Activated CD4-positive, alpha-beta T cell treated with anti-CD3 and anti-CD28 coated beads for 24 hours (primary cell): ENCODE measurements at regions not wholly inside any gene's neighbourhood (a gene's known extent, or its start where the extent isn't known, plus 50 kb on each side); places are given as distances from the start of the nearest gene placed in this dataset.

Experiments used
- DNase-seq, 2 donors: peaks; one replicate each; pipeline ENCODE4 v3.0.0-alpha.2; 2020; ENCODE audit warnings: low read depth in 2 of 2

DNA sequence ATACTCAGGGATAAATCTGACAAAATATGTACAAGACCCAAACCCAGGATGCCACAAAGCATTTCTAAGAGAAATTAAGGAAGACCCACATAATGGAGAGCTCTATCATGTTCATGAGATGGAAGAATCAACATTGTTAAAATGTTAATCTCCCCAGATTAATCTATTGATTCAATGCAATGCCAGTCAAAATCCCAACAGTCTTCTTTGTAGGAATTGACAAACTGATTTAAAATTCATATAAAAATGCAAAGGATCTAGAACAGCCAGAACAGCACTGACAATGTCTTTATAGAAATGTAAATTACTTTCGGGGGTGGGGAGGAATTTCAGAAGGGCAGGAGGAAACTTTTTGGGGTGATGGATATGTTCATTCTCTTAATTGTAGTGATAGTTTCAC, 281.6 kb upstream of the SEMA6A start:
- no peak for DNase-seq

DNA sequence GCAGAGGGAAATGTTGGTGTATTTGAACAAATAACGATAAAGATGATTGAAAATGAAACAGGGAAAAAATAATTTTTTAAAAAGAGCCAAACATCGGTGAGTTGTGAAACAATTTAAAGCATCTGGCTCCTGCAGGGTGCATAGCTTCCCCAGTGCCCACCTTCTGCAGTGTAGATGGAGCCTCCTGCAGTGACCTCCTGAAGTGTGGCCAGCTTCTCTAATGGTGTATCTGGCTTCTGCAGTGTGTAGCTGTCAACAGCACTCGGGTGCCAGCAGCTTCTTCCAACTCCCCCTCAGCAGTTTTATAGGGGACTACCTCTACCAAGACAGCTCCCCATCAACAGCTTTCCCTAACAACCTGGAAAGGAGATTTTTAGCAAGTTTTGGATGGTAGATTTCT, 279.4 kb upstream of the SEMA6A start:
- no peak for DNase-seq

DNA sequence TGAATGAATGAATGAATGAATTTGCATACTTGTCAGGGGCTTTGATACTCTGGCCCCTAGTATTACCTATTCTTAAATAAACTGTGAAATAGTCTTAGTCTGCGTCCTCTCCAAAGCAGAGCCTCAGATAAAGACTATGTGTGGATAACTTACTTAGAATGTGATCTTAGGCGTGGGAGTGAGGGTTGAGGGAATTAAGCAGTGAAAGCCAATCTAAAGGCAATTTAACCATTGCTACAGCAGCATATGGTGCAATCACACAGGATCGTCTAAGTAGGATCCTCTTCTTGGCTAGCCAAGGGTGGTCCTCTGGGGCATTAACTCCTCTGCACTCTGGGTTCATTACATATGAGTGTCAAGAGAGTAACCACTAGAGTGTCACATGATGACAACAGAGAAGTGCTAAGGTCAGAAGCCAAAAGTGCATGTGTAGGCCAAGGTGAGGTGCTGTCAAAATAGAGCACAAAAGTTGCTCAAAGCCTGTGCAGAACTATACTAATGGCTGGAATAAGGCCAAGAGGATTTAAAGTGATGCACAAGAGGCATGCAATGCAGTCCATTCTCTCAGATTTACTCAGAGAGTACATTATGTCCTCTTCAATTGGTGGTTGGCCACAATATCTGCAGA, 274.4 kb upstream of the SEMA6A start:
- DNase-seq: no peak

DNA sequence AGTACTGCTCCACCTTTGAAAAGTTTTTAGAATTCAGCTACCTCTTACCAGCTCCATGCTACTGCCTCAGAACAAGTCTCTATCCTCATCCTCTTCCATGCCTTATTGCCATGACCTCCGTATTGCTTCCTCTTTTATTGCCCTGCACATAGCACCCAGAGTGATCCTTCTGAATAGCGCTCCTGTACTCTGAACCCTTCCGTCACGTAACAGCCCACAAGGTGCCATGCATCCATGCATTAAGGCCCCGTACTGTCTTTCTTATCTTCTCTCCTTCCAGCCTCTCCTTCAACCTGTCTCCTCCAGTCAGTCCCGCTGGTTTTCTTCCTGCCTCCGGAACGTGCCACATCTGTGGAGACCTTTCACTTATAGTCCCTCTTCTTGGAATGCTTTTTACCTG, 273.3 kb upstream of the SEMA6A start:
- no peak for DNase-seq

DNA sequence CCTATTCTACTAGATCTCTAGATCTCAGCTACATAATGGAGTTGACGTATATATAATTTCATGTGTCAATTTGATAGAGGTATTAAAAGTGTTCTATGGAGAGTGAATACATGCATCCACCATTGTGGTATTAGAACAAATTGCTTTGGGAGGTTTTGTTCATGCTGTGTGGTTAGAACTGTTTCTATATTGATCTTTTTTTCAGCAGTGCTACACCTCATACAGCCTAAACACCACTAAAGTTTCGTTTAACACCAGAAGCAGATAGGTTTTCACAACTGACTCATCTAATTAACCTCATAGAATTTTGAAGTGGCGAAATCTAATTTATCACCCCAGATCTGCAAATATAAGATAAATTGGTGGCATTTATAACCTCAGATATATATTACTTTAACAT, 269.4 kb upstream of the SEMA6A start:
- no peak for DNase-seq

DNA sequence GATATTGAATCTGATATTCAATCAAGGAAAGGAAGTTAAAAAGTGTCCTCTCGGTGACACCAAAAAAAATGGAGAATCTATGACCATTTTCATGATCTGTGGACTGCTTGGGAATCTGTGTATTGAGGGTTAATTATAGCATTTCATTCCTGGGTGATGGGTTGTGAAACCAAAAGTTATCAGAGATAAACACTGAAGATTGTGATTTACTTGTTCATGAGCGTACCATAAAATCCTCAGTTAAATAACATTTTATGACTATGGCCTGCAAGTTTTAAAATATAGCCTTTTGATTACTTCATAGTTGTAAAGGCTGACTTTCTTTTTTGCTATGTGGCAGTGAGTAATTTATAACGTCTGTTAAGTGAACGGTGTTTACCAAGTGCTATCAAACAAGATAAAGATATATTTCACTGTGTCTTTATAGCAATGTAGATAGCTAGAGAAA, 267.9 kb upstream of the SEMA6A start:
- no peak for DNase-seq

DNA sequence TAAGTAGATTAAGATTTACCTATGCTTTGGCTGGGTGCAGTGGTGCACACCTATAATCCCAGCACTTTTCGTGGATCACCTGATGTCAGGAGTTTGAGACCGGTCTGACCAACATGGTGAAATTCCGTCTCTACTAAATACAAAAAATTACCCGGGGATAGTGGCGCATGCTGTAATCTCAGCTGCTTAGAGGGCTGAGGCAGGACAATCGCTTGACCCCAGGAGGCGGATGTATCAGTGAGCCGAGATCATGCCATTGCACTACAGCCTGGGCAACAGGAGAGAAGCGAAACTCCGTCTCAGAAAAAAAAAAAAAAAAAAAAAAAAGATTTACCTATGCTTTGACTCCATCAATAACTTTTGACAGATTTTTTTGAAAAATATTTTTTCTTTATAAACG, 267.1 kb upstream of the SEMA6A start:
- DNase-seq: no peak

DNA sequence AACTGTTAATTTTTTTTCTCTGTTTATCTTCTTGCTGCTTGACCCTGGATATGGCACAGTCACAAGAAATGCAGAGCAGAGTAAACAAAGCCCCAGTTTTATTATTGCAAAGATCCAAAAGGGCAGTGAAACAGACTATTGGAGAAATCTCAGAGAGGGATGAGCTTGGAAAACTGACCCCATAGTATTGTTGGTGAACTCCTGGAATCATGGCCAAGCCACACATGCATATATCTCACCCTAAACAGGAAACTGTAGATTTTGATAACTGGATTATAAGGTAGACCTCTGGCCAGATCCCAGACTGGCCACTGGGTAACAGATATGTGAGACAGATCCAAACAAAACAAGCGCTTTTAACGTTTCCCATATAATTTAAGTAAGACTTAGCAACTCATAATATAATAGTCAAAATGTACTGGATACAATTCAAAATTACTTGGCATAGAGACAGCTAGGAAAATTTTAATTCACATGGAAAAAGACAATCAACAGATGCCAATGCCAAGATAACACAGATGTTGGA, 263.5 kb upstream of the SEMA6A start:
- DNase-seq: no peak

DNA sequence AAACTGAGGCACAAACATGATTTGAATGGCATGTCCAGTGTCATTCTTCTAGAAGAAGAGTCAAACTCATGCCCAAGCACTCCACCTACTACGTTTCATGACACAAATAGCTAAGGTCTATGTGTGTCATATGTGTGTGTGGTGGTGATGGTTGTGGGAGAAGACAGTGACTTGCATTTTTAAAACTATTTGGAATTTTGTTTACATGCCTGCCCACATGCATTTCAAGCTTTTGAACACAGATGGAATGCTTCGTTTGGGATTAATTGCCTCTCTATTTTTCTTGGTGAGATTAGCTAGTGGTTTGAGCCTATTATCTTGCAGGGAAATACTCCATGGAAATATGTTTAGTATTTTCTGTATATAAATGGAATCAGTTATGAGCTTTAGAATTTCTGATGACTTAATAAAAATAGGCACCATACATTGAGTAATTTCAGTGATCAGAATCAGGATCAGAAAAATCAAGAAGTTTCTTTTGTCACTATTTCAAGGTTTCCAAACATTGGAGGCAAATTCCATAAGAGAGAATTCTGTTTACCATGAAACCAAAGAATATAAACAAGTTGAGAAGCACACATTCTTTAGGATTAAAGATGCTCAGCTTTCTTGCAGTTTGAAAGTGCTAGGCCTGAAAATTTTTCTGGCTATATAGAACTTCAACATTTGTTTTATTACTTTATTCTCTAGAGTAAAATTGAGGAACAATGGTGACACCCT, 260.3 kb upstream of the SEMA6A start:
- no peak for DNase-seq

DNA sequence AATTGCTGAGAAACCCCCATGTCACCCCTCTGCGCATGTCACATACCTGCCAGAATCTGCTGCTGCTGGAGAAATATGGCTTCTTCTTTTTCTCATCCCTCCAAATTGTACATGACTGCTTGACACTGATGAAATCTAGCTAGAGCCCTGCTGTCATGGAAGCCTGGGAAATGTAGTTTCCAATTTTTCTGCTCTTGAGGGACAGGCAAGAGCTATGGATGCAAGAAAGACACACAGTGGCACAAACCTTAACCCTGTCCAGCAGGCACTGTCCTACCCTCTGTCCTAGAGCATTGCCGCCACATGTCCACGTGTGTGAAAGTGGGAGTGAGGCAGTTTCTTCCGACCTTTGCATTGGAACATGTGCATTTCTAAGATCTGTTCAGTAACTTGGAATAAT, 255.5 kb upstream of the SEMA6A start:
- no peak for DNase-seq

DNA sequence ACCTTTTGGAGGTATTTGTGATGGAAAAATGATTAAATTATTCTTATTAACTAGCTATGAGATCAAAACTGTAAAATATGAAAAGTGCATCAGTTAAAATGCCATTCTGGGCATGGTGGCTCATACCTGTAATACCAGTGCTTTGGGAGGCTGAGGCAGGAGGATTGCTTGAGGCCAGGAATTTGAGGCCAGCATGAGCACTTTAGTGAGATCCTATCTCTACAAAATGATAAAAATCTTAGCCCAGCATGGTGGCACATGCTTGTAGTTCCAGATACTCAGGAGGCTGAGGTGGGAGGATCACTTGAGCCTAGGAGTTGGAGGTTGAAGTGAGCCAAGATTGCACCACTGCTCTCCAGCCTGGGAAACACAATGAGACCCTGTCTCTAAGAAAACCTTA, 252.5 kb upstream of the SEMA6A start:
- DNase-seq: no peak

DNA sequence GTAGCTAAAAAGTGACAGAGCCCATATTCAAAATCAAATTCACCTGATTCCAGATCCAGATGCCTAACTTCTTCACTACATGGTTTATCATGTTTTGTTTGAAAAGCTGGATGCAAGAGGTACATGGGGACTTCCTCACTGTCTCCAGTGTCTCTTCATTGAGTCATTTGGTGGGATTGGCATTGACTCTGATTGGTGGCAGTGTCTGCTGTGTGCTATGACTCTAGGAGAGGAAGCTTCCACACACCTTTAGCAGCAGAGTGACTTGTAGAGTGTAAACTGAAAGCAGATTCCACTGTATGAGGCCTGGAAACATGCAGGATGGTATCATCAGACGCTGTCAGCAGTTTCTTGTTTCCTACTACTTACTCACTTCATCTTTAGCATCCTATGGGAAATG, 250.9 kb upstream of the SEMA6A start:
- no peak for DNase-seq

DNA sequence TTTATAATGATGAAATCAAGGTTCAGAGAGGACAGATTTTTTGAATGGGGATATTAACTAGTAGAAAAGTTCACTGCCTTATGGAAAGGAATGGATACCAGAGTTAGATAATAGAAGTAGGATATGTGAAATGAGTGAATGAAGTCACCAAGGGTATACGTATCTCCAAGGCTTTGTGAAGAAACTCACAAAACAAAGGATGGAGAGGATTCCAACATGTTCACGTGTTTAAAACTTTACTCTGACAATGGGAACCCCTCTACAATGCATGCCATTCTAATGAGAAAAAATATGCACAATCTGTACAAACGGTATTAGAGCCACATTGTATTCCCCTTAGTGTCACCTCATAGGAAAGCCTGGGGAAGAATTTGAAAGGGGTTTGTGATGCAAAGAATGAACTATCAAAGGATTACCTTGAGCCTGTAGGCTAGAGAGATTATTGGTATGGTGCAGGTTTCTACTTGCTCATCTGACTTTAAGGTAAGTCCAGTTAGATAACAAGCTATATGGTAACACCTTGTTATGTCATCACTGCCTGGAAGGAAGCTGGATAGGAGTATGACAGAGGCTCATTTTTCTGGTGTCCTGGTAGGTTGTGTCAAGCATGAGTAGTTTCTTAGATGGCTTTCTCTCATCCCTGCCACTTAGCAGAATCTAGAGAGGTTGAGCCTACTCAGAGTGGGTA, 250.3 kb upstream of the SEMA6A start:
- no peak for DNase-seq

DNA sequence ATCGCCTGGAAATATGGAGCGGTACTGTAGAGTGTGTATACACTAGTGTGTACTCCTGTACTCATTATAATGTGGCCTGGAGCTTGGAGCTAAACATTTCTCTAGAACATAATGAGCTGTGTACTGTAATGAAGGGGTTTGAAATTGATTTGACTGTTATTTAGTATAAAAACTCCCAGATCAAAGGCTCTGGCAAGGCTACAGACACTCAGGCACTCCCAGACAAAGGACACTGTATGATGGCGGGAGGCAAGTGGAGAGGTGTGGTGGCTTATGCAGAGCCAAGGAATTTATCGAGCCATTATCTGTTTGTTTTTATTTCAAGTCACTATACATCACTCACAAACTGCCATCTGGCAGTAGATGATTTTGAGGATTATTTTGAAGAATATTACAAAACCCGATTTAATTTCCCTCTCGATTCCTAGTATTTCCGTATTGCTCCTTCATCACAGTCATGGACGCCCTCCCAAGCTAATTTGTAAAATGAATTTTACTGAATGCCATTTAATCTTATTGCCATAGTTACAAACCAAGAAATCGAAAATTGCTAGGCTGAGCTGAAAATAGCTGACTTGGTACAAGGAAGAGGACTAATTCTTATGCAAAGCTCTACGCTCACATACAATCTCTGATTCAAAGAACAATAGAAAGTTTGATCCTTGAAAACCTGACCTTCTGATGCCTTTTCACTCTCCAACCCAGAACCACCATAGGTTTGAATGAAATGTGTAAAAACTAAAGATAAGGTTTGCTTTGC, 240.2 kb upstream of the SEMA6A start:
- no peak for DNase-seq

DNA sequence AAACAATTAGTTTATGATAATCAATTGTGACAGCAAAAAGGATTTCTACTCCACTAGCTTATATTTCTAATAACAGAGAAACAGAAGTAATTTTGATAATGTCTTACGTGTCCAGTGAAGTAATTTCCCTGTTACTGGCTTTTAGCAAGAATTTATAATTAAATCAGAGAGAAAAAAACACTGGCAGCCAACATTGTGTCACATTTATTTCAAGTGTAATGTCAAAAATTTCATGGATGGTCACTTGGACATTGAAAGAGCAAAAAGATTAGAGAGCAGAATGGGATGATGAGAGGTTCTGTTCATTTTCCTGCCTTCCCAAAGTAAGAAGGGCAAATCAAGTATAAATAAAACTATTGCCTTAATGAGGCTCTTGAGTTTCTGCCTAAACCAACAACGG, 239.3 kb upstream of the SEMA6A start:
- DNase-seq: no peak

DNA sequence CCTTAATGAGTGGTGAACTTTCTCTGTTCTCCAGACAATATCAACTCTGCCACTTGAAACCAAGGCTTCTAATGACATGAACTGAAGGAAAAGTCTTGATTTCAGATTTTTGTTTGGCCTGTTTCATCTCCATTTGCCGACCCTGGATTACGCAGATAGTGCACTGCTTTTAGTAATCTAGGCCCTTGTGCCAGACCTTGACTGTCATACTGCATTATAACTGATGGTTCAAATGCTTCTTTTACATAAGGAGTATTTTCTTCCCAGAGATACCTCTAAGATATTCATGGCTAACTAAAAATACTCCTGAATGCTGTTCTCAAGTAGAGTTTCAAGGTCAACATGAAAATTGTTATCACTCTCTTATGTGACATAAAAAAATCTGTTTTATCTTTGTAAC, 238.7 kb upstream of the SEMA6A start:
- no peak for DNase-seq

DNA sequence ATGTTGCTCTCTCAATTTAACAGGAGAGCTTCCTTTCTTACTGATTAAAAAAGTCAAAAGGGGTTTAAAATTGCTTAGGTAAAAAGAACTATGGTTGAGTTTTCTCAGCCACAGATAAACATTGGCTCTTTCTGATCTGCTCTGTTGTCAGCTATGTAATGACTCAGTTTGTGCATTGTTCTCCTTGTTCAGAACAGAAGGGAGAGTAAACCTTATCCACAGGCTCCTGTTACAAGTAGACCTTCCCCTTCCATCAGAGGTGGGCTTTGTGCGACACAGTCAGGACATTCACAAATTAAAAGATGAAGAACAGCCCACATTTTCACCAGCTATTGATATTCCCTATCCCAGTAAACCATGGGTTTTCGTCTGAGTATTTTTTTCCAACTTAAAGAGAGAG, 236.3 kb upstream of the SEMA6A start:
- no peak for DNase-seq

DNA sequence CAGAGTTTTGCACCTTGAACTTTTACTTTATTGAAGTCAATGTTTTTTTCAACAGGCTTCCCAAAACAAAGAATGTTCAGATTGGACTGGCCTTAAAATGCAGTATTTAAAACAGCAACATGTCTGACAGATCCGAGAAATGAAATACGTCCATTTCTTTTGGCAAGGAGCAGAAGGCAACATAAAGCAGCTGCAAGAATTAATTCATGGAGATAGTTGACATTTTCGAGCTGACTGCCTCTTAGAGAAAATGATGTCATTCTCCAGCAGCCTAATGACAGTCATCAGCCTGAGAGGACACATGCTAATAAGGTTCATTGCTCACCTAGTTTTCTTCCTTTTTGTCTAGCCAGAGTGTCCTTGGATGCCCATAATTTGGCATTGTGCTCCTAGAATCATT, 232.2 kb upstream of the SEMA6A start:
- no peak for DNase-seq

DNA sequence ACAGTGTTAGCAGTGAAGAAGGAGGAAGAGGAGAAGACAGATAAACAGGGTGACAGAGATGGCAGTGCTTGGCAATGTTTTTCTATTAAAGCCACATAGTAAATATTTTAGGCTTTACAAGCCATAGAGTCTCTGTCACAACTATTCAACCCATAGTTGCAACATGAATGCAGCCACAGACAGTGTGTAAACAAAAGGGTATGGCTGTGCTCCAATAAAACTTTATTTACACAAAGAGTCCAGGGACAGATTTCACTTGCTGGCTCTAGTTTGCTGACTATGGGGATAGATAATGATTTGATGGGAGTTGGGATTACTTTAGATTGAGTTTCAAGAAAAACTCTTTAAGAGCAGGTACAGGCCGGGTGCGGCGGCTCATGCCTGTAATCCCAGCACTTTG, 224.8 kb upstream of the SEMA6A start:
- no peak for DNase-seq

DNA sequence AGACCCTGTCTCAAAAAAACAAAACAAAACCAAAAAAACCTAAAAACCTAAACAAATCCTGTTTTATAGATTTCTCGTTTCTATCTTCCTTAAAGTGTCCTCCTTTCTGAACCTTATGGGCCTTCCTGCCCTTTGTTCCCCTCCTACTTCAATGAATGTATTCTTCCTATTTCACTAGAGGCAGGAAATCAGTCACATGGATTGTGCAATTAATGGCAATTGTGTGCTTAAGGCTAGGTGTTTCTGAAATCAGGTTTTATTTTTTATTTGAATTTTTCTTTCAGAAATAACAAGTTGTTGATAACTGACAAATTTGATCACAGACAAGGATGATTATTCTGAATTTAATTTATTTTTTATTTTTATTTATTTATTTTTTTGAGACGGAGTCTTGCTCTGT, 220.6 kb upstream of the SEMA6A start:
- no peak for DNase-seq

DNA sequence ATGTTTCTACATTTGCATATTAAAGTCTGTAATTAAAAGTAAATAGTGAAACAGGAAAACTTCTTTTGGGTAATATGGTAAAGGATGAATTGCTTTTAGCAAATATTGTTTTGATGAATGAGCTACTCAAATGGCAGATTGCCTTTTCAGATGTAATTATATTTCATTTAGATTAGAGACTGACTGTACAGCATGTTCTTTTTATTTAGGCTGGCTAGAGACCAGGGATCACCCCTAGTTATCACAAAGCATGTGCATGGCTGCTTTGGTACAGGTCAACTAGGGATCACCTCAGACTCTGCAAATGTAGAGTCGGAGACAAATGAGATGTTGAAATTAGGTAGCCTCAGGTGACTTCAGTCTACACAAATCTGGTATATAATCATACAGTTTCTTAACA, 214.9 kb upstream of the SEMA6A start:
- no peak for DNase-seq

DNA sequence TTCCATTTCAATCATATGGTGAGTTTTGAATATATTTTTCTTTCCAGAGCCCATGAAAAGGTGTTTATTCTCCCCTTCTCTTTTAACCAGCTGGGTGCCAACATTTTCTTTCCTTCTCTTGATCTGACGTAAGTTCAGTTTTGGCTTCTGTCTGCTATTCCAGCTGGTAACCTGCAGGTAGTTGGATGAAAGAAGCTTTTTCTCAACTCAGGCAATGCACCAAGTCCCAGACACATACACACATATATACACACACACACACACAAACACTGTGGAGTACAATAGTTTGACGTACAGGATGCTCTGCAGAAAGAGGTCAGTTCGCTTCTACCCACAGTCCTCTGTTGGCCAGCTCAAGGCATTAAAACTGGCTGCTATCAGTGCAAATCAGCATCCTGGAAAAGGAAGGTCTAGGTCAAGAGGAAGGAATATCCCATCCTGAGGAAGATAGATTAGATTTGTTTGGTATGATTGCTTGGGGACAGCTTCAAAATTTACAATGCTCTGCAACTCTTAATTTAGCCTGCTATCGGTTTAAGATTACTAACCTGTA, 214.3 kb upstream of the SEMA6A start:
- DNase-seq: no peak
